ENCODE measurements at regions not wholly inside any gene's neighbourhood (a gene's known extent, or its start where the extent isn't known, plus 50 kb on each side); places are given as distances from the start of the nearest gene placed in this dataset.

DNA sequence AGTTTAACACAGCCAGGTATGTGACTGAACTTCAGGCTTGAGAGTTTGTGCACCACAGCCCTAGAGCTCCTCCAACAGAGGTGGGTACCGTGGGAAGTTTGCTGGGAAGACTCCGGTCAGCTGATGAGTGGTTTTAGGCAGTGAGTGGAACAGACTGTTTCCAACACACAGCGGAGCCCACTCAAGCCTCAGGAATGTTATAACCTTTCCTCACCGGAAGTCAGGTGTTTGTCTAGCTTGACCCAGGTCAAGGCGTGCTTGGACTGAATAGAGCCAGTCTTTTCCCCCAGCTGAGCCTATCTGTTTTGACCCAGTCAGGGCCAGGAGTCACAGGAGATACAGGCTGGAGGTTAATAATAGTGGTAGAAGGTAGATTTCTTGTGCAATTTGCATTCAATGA, 138.4 kb upstream of the PARP11 start:
- Mint-ChIP-seq H3K27me3 (ENCODE audit: low read depth in 3 of 3) (peaks cover 0 to 2% (median 1%) of the 10 kb centered on the region in 3 donors), H3K4me3 (no peak overlapping the region), H3K36me3 (no peaks in the 10 kb centered on the region), H3K27ac (peak overlapping the region in 1 of 6 donors; percentile 21), H3K4me1 (no peaks in the 10 kb centered on the region), H3K9me3 (no peaks in the 10 kb centered on the region)
- DNase-seq, result no peak

DNA sequence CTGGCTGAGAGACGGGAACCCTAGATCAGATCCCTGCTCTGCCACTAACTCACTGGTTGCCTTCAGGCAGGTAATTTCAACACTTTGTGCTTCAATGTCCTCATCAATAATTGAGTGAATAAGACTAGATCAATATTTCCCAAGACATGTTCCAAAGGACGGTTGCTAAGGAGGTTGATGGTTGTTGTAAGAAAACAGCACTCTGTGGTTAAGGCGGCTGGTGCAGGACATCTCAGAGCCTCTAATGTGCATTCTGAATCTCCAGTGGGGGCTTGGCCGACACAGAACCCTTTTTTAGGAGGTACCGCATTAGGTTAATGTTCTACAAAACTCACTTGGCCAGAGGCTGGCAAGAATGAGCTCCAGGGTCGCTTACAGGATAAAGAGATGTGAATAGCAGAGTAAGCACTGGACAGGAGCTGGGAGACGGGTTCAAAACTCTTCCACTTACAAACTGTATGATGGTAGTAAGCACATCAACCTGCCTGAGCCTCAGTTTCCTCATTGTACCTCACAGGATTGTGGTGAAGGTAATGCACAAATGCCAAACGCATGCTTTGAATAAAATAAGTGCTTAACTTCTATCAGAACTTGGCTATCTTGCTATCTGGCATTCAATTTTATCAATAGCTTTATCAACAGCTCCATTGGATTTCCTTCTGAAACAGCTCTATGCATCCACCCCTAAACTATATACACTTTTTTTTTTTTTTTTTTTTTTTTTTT, 136.9 kb upstream of the PARP11 start:
- Mint-ChIP-seq H3K4me3 (no peak overlapping the region), H3K9me3 (no peaks in the 10 kb centered on the region), H3K27me3 (ENCODE audit: low read depth in 3 of 3) (peaks cover 0 to 5% (median 0%) of the 10 kb centered on the region in 3 donors), H3K4me1 (no peaks in the 10 kb centered on the region), H3K27ac (no peak overlapping the region), H3K36me3 (no peaks in the 10 kb centered on the region)
- DNase-seq, result no peak

DNA sequence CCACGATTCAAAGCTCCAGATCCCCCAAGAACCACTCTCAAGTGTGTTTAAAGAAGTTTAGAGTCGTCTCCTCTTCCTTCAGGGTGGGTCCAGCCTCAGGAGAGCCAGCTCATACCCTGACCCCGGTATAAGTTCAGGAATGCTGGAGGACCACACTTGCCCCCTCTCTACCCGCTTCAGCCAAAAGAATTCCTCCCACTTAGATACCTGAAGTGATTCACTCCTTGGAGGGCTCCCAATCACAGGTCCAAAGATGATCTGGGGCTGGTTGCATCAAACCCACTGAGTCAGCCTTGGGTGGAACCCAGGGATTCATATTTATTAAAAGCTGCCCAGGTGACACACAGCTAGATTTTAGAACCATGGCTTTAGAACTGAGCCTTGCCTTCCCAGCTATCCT, 133.5 kb upstream of the PARP11 start:
- Mint-ChIP-seq H3K9me3 (no peaks in the 10 kb centered on the region), H3K4me1 (no peaks in the 10 kb centered on the region), H3K27ac (no peak overlapping the region), H3K4me3 (no peak overlapping the region), H3K27me3 (ENCODE audit: low read depth in 3 of 3) (peaks cover 0 to 9% (median 4%) of the 10 kb centered on the region in 3 donors), H3K36me3 (no peaks in the 10 kb centered on the region)
- no peak for DNase-seq

DNA sequence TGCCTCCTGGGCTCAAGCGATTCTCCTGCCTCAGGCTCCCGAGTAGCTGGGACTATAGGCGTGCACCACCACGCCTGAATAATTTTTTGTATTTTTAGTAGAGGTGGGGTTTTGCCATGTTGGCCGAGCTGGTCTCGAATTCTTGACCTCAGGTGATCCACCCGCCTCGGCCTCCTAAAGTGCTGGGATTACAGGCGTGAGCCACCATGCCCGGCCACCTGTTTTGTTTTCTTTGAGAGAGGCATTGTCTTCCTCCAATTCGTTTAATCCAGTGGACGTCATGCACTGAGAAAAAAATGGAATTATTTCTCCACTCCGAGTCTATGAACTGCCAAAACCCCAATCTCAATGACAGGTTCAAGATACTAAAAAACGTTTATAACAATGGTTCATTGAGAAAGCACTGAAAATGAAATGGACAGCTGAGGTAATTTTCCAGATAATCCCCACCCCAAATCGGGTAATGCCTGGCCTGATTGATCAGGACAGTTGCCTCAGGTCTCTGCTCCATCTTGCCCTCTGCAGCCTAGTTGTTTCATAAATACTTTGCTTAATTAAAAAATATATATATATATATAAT, 132.7 kb upstream of the PARP11 start:
- DNase-seq, result no peak
- Mint-ChIP-seq H3K27ac (no peak overlapping the region), H3K9me3 (no peaks in the 10 kb centered on the region), H3K4me1 (no peaks in the 10 kb centered on the region), H3K27me3 (ENCODE audit: low read depth in 3 of 3) (peaks cover 0 to 8% (median 4%) of the 10 kb centered on the region in 3 donors), H3K4me3 (no peak overlapping the region), H3K36me3 (no peaks in the 10 kb centered on the region)

DNA sequence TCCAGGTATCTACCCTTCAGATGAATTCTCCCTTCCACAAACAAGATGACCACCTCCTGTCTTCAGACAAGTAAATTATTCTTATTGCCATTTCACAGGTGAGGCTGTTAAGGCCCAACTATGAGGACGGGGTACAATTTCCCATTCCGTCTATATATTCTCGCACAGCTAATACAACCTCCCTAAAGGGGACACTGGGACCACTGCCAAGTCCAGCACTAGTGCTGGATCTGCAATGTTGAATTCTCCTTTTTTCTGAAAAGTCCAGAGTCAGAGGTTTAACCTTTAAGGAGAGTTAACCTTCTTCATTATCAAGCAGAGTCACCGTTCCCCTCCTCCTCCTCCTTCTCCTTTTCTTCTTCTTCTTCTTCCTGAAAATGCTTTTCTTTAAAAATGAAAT, 130.4 kb upstream of the PARP11 start:
- Mint-ChIP-seq H3K27ac (no peak overlapping the region), H3K36me3 (no peaks in the 10 kb centered on the region), H3K9me3 (no peaks in the 10 kb centered on the region), H3K27me3 (ENCODE audit: low read depth in 3 of 3) (peaks cover 0 to 8% (median 6%) of the 10 kb centered on the region in 3 donors), H3K4me1 (no peaks in the 10 kb centered on the region), H3K4me3 (no peak overlapping the region)
- DNase-seq, result no peak

DNA sequence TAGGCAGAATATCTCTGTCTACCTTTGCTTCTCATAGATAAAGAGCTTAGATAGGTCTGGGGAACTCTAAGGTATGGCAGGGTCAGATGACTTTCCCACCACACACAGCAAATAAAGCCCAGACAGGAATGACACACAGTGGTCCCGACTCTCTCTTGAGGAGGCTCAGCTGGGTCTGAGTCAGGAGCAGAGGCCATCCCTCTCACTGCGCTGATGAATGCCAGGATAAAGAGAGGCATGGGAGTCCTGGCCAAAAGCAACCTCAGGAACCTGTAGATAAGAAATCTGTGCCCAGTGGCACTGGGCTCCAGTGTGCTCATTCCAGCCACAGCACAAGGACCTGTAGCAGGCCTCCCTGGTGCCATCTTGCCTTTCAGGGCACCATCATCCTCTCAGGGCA, 129.4 kb upstream of the PARP11 start:
- no peak for DNase-seq
- H3K4me1 Mint-ChIP-seq, result no peaks in the 10 kb centered on the region
- H3K9me3 Mint-ChIP-seq, result no peaks in the 10 kb centered on the region
- H3K27ac Mint-ChIP-seq, result no peak overlapping the region
- H3K27me3 Mint-ChIP-seq (ENCODE audit: low read depth in 3 of 3), result peaks cover 0 to 8% (median 6%) of the 10 kb centered on the region in 3 donors
- no peaks in the 10 kb centered on the region for H3K36me3 Mint-ChIP-seq
- no peak overlapping the region for H3K4me3 Mint-ChIP-seq

DNA sequence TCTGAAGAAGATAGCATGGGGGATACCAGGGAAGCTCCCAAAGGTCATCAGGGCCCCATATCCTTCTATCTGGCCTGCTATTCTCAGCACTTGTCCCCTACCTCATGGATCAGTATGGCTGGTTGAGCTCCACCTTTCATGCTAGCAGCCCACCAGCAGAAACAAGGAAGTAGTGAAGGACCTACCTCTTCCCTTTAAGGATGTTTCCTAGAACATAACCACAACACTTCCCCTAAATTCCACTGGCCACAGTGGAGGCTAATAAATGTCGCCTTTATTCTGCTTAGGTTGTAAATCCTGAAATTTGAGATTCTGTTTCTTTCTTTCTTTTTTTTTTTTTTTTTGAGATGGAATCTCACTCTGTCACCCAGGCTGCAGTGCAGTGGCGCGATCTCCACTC, 128.6 kb upstream of the PARP11 start:
- no peak overlapping the region for H3K27ac Mint-ChIP-seq
- H3K36me3 Mint-ChIP-seq, result no peaks in the 10 kb centered on the region
- peaks cover 0 to 8% (median 6%) of the 10 kb centered on the region in 3 donors for H3K27me3 Mint-ChIP-seq (ENCODE audit: low read depth in 3 of 3)
- H3K4me3 Mint-ChIP-seq, result no peak overlapping the region
- no peaks in the 10 kb centered on the region for H3K4me1 Mint-ChIP-seq
- no peaks in the 10 kb centered on the region for H3K9me3 Mint-ChIP-seq
- no peak for DNase-seq

DNA sequence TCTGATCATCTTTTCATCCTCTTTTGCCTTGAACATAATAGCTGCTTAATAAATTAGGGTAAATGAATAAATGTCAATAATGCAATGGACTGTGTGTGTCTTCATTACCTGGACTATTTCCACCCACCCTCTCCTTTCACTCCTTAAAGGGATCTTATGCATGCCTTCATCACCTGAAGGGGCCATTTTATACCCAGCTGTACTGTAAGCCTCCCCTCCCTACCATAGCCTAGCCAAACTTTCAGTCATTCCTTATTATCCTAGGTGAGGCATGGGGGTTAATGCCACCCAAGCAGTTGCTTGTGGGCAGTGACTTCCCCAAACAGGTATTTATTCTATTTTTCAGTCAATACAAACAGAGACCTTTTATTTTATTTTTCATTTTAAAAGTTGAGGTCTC, 127.8 kb upstream of the PARP11 start:
- Mint-ChIP-seq H3K9me3 (no peaks in the 10 kb centered on the region), H3K27ac (no peak overlapping the region), H3K4me1 (no peaks in the 10 kb centered on the region), H3K27me3 (ENCODE audit: low read depth in 3 of 3) (peaks cover 2 to 16% (median 10%) of the 10 kb centered on the region in 3 donors), H3K36me3 (no peaks in the 10 kb centered on the region), H3K4me3 (no peak overlapping the region)
- DNase-seq, result no peak

DNA sequence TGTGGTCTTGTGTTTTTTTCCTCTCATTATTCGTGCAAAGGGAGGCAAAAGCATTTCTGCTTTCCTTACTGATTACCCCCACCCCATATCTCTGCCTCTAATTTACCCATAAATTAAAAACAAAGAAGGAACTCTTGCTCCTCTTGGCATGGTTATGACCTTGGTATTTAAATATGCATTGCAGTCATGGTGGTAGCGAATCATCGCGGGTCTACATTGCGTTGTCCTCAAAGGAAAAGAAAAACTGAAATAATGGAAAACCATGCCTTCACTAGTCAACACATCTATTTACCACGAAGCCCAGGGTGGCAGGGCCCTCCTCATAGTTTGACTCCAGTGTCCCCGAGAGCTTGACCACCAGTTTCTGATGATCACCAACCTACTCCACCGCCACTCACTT, 126.7 kb upstream of the PARP11 start:
- no peak overlapping the region for H3K4me3 Mint-ChIP-seq
- H3K27ac Mint-ChIP-seq, result no peak overlapping the region
- H3K27me3 Mint-ChIP-seq (ENCODE audit: low read depth in 3 of 3), result peaks cover 8 to 15% (median 10%) of the 10 kb centered on the region in 3 donors
- peaks cover 0 to 2% of the 10 kb centered on the region in 2 donors for H3K4me1 Mint-ChIP-seq
- no peak for DNase-seq
- no peaks in the 10 kb centered on the region for H3K36me3 Mint-ChIP-seq
- H3K9me3 Mint-ChIP-seq, result no peaks in the 10 kb centered on the region

DNA sequence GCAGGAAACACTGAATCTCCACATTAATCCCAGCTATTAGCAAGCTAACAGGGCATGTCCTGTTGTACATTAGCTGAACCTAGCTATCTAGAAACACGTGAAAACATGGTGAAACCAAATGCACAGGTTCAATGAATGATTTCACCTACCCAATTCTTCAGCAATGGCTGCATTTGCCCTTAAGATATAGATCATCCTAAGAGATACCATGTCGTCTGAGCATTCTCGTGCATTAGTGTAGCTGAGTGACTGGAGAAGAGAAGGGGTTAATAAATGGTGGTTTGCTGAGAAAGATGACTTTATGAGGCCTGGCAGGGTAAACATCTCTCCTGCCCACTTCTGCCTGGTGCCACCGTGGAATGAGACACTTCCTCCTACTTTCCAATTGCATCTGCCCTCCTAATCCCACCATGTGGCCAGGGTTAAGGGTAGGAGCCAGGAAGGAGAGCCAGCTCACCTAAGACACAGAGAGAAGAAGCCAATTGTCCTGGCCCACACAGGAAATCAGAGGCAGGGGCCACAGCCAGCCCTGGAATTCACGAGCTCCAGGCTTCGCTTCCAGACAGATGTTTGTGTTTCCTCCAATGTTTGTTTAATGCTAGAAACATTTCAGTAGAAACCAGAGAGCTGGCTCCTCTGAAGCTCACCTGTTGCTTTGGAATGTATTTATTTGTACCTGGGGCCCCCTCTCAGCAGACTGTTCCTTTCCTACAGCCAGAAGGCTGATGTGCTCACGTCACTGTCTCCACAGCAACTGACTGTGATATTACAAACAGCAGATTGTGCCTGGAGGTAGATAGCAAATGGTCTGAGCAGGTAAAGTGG, 126.0 kb upstream of the PARP11 start:
- Mint-ChIP-seq H3K4me3 (no peak overlapping the region), H3K9me3 (no peaks in the 10 kb centered on the region), H3K4me1 (peaks cover 0 to 2% of the 10 kb centered on the region in 2 donors), H3K36me3 (no peaks in the 10 kb centered on the region), H3K27me3 (ENCODE audit: low read depth in 3 of 3) (peaks cover 8 to 18% (median 10%) of the 10 kb centered on the region in 3 donors), H3K27ac (no peak overlapping the region)
- DNase-seq, result no peak

DNA sequence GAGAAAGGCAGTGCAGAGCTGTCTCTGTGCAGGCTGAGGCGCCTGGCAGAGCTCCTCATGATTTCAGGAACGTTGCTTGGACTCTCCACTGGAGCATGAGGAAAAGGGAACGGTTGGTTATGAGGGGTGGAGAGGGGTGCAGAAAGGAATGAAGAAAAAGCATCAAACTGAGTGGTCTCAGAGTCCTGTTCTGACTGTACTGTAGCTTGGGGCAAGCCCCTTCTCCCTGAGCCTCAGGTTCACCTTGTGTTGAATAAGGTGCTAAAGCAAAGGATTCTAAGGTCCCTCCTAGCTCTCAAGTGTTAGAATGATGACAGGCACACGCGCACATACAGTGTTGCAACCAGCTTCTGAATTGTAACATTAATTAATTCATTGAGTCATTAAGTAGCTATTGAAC, 125.2 kb upstream of the PARP11 start:
- no peak for DNase-seq
- no peak overlapping the region for H3K27ac Mint-ChIP-seq
- H3K4me1 Mint-ChIP-seq, result peaks cover 0 to 2% of the 10 kb centered on the region in 2 donors
- no peaks in the 10 kb centered on the region for H3K36me3 Mint-ChIP-seq
- H3K4me3 Mint-ChIP-seq, result no peak overlapping the region
- H3K9me3 Mint-ChIP-seq, result no peaks in the 10 kb centered on the region
- H3K27me3 Mint-ChIP-seq (ENCODE audit: low read depth in 3 of 3), result peaks cover 8 to 18% (median 10%) of the 10 kb centered on the region in 3 donors

DNA sequence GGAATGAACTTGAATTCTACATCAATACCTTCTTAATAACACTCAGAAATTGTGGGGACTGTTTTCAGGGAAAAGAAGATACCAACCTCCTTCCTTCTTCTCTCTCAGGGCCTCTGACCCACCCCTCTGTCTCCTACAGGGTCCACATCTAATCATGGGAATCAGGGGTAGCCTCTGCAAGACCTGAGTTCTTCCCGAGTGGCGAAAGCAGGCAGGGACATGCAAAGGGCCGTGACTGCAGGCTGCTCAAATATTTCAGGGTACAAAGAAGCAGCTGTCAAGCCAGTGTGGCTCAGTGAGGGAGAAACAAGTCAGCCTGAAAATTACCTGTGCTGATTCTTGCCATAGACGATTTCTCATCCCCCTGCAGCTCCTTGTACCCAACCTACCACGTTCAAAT, 123.1 kb upstream of the PARP11 start:
- Mint-ChIP-seq H3K9me3 (no peaks in the 10 kb centered on the region), H3K4me1 (peaks cover 0 to 2% of the 10 kb centered on the region in 2 donors), H3K27me3 (ENCODE audit: low read depth in 3 of 3) (peaks cover 6 to 18% (median 14%) of the 10 kb centered on the region in 3 donors), H3K4me3 (no peak overlapping the region), H3K27ac (peak overlapping the region in 1 of 6 donors; percentile 83), H3K36me3 (no peaks in the 10 kb centered on the region)
- DNase-seq, result no peak

DNA sequence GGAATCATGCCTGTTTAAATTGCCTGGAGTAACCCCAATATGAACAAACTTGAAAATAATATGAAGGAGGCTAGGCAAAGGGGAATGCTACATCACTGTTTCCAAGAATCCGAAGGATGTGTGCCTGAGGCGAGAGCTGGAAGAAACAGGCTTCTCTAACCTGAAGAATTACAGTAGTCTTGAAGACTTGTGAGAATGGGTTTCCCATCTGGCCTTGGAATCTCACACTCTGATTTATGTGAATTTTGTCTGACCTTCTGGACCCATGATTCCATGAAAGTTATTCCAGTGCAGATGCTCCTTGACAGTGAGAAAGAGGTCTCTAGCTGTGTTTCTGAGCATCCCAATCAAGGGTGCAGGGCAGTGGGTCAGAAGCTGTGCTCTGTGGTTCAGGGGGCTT, 122.1 kb upstream of the PARP11 start:
- no peaks in the 10 kb centered on the region for H3K9me3 Mint-ChIP-seq
- H3K27ac Mint-ChIP-seq, result peak overlapping the region in 1 of 6 donors; percentile 83
- H3K4me3 Mint-ChIP-seq, result no peak overlapping the region
- H3K36me3 Mint-ChIP-seq, result no peaks in the 10 kb centered on the region
- peaks cover 0 to 2% of the 10 kb centered on the region in 2 donors for H3K4me1 Mint-ChIP-seq
- peaks cover 4 to 18% (median 15%) of the 10 kb centered on the region in 3 donors for H3K27me3 Mint-ChIP-seq (ENCODE audit: low read depth in 3 of 3)
- DNase-seq, result no peak

DNA sequence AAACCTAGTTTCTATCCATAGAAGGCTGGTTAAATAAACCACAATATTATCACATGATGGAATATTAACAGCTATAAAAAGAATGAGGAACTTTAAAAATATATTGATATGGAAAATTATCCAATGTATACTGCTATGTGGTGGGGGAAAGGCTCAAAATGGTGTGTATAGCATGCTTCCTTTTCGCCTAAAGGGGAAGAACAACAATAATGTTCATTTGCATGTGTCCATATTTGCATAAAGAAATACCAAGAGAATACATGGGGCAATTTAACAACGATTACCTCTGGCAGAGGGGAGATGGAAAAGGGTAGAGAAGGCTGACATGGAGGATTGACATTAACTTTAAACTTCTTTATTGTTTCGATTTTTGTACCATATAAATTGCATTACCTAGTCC, 121.3 kb upstream of the PARP11 start:
- H3K27me3 Mint-ChIP-seq (ENCODE audit: low read depth in 3 of 3), result peaks cover 4 to 18% (median 18%) of the 10 kb centered on the region in 3 donors
- H3K4me3 Mint-ChIP-seq, result no peak overlapping the region
- H3K27ac Mint-ChIP-seq, result no peak overlapping the region
- peaks cover 0 to 2% of the 10 kb centered on the region in 2 donors for H3K4me1 Mint-ChIP-seq
- H3K9me3 Mint-ChIP-seq, result no peaks in the 10 kb centered on the region
- no peaks in the 10 kb centered on the region for H3K36me3 Mint-ChIP-seq
- no peak for DNase-seq

All from immature natural killer cell (primary cell).